22Rv1 (cell line): ENCODE measurements at regions not wholly inside any gene's neighbourhood (a gene's known extent, or its start where the extent isn't known, plus 50 kb on each side); places are given as distances from the start of the nearest gene placed in this dataset.

Experiments
- ZFX ChIP-seq: fragments of 450-650 bp; IDR thresholded peaks from 2 replicates; pipeline ENCODE4 v1.6.1; 2017; ENCODE audit warnings: antibody characterized with exemption, borderline replicate concordance
- TF ChIP-seq, protein P1 (sequence below): fragments of 450-650 bp; IDR thresholded peaks from 2 replicates; pipeline ENCODE4 v1.5.1; 2017; ENCODE audit warnings: mild to moderate bottlenecking

DNA sequence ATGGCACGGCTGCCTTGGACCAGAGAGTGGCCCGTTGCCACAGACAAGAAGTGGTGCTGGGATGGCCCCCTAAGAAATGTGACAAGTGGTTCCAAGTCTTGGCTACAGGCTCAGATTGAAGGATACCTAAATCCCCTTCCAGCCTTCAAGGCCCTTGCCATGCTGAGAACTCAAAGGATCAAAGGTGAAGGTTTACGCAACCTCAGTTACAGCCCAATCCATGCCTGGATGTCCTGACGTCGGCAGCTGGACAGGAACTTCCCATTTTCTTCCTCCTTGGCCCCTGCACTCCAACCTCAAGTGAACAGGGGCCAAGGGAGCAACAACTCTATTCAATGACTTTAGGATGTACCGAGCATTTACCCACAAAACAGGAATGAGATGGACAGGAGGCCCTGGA lies 95.4 kb downstream of the DHCR7 start:
- TF ChIP-seq, protein P1, sequence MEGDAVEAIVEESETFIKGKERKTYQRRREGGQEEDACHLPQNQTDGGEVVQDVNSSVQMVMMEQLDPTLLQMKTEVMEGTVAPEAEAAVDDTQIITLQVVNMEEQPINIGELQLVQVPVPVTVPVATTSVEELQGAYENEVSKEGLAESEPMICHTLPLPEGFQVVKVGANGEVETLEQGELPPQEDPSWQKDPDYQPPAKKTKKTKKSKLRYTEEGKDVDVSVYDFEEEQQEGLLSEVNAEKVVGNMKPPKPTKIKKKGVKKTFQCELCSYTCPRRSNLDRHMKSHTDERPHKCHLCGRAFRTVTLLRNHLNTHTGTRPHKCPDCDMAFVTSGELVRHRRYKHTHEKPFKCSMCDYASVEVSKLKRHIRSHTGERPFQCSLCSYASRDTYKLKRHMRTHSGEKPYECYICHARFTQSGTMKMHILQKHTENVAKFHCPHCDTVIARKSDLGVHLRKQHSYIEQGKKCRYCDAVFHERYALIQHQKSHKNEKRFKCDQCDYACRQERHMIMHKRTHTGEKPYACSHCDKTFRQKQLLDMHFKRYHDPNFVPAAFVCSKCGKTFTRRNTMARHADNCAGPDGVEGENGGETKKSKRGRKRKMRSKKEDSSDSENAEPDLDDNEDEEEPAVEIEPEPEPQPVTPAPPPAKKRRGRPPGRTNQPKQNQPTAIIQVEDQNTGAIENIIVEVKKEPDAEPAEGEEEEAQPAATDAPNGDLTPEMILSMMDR = no peak
- TF ChIP-seq ZFX = no peak
